Parathyroid adenoma (tissue), 2 donors: ENCODE measurements at regions not wholly inside any gene's neighbourhood (a gene's known extent, or its start where the extent isn't known, plus 50 kb on each side); places are given as distances from the start of the nearest gene placed in this dataset.

Source experiments
- H2AFZ ChIP-seq: fragments of 300-600 bp; sonication (generic); one replicate; pipeline ENCODE4 v1.7.0; 2017; ENCODE audit warnings: antibody characterized with exemption, mild to moderate bottlenecking
- H3K27ac ChIP-seq: fragments of 300-600 bp; sonication (generic); one replicate; pipeline ENCODE4 v1.7.0; 2017
- H3K27me3 ChIP-seq: fragments of 300-600 bp; sonication (generic); one replicate; pipeline ENCODE4 v1.7.0; 2017; ENCODE audit warnings: low read length; ENCODE audit not compliant: control insufficient read depth, insufficient read depth
- H3K36me3 ChIP-seq: fragments of 300-600 bp; sonication (generic); one replicate; pipeline ENCODE4 v1.7.0; 2017; ENCODE audit warnings: low read length; ENCODE audit not compliant: control insufficient read depth, insufficient read depth
- H3K4me1 ChIP-seq: fragments of 300-600 bp; sonication (generic); one replicate; pipeline ENCODE4 v1.7.0; 2017; ENCODE audit warnings: control low read depth
- H3K4me2 ChIP-seq: fragments of 300-600 bp; sonication (generic); one replicate; pipeline ENCODE4 v1.7.0; 2017; ENCODE audit warnings: low read length
- H3K4me3 ChIP-seq: fragments of 300-600 bp; sonication (generic); one replicate; pipeline ENCODE4 v1.7.0; 2017; ENCODE audit warnings: low read depth, low read length
- H3K79me2 ChIP-seq: fragments of 300-600 bp; sonication (generic); one replicate; pipeline ENCODE4 v1.7.0; 2017; ENCODE audit warnings: control low read depth
- H3K9ac ChIP-seq: fragments of 300-600 bp; sonication (generic); one replicate; pipeline ENCODE4 v1.7.0; 2017; ENCODE audit warnings: mild to moderate bottlenecking
- H3K9me3 ChIP-seq: fragments of 300-600 bp; sonication (generic); one replicate; pipeline ENCODE4 v1.7.0; 2017; ENCODE audit warnings: low read length; ENCODE audit not compliant: control insufficient read depth
- CTCF ChIP-seq: fragments of 300-600 bp; sonication (generic); IDR thresholded peaks from one replicate; pipeline ENCODE4 v1.7.0; 2017; ENCODE audit warnings: antibody characterized with exemption, mild to moderate bottlenecking
- donor health status: primary hyperparathyroidism.

GRCh38 chr1:220431554-220432239 is 96.2 kb upstream of the MARK1 start:
- Histone ChIP-seq H2AFZ (no peak overlapping the region), H3K9ac (no peak overlapping the region), H3K27me3 (no peaks in the 10 kb centered on the region), H3K27ac (no peak overlapping the region), H3K79me2 (no peaks in the 10 kb centered on the region), H3K36me3 (no peaks in the 10 kb centered on the region), H3K4me1 (no peaks in the 10 kb centered on the region), H3K9me3 (no peaks in the 10 kb centered on the region), H3K4me3 (no peak overlapping the region), H3K4me2 (no peak overlapping the region)
- TF ChIP-seq CTCF = no peak

GRCh38 chr1:220430586-220430985 is 97.3 kb upstream of the MARK1 start:
- no peaks in the 10 kb centered on the region for H3K27me3 ChIP-seq
- no peaks in the 10 kb centered on the region for H3K36me3 ChIP-seq
- no peak for TF ChIP-seq CTCF
- no peaks in the 10 kb centered on the region for H3K9me3 ChIP-seq
- H3K4me3 ChIP-seq = no peak overlapping the region
- no peak overlapping the region for H2AFZ ChIP-seq
- H3K27ac ChIP-seq = no peak overlapping the region
- H3K4me2 ChIP-seq = no peak overlapping the region
- no peaks in the 10 kb centered on the region for H3K4me1 ChIP-seq
- H3K79me2 ChIP-seq = no peaks in the 10 kb centered on the region
- no peak overlapping the region for H3K9ac ChIP-seq

GRCh38 chr1:220430059-220430458 is 97.9 kb upstream of the MARK1 start:
- no peaks in the 10 kb centered on the region for H3K36me3 ChIP-seq
- H3K9me3 ChIP-seq = no peaks in the 10 kb centered on the region
- H3K4me3 ChIP-seq = no peak overlapping the region
- no peak for TF ChIP-seq CTCF
- no peaks in the 10 kb centered on the region for H3K27me3 ChIP-seq
- no peak overlapping the region for H3K4me2 ChIP-seq
- H3K4me1 ChIP-seq = no peaks in the 10 kb centered on the region
- no peak overlapping the region for H3K27ac ChIP-seq
- H3K79me2 ChIP-seq = no peaks in the 10 kb centered on the region
- H2AFZ ChIP-seq = no peak overlapping the region
- no peak overlapping the region for H3K9ac ChIP-seq

GRCh38 chr1:220426989-220427388 is 100.9 kb upstream of the MARK1 start:
- Histone ChIP-seq H3K4me2 (no peak overlapping the region), H3K4me1 (no peaks in the 10 kb centered on the region), H3K36me3 (no peaks in the 10 kb centered on the region), H3K27me3 (no peaks in the 10 kb centered on the region), H3K4me3 (no peak overlapping the region), H3K27ac (no peak overlapping the region), H3K79me2 (no peaks in the 10 kb centered on the region), H2AFZ (no peak overlapping the region), H3K9ac (no peak overlapping the region), H3K9me3 (no peaks in the 10 kb centered on the region)
- no peak for TF ChIP-seq CTCF

GRCh38 chr1:220425852-220426251 is 102.1 kb upstream of the MARK1 start:
- H3K27me3 ChIP-seq = no peaks in the 10 kb centered on the region
- H3K4me1 ChIP-seq = no peaks in the 10 kb centered on the region
- no peak overlapping the region for H3K4me3 ChIP-seq
- no peak overlapping the region for H3K27ac ChIP-seq
- H3K79me2 ChIP-seq = no peaks in the 10 kb centered on the region
- H3K9ac ChIP-seq = no peak overlapping the region
- no peak overlapping the region for H3K4me2 ChIP-seq
- no peaks in the 10 kb centered on the region for H3K36me3 ChIP-seq
- no peak overlapping the region for H2AFZ ChIP-seq
- no peaks in the 10 kb centered on the region for H3K9me3 ChIP-seq
- no peak for TF ChIP-seq CTCF
